Sciatic nerve (tissue), 2 donors: ENCODE measurements at regions not wholly inside any gene's neighbourhood (a gene's known extent, or its start where the extent isn't known, plus 50 kb on each side); places are given as distances from the start of the nearest gene placed in this dataset.
"Not testable (repeated sequence)": the region's sequence is repeated elsewhere in the genome, so short reads cannot be mapped to it uniquely, and the experiment has no call there.

Experiments
- ATAC-seq: fragments of 200-7000 bp; cut with Tn5 transposase; one replicate; pipeline ENCODE4 v1.9.1; 2020; ENCODE audit warnings: mild to moderate bottlenecking, moderate library complexity
- DNase-seq: peaks from one replicate; pipeline ENCODE4 v3.0.0-alpha.2; 2020; ENCODE audit warnings: low spot score
- intact Hi-C: fragments of 100-400 bp; cut with DNase I; formaldehyde crosslinking; loops from one replicate; pipeline ENCODE4 v1.14.2; 2022
- donor health status: DM: no; HTN: no; CAD: no.
- donor health status: DM: no; HTN: no; CAD: no.

GRCh38 chr12:68530299-68530698, 80.4 kb upstream of the RAP1B start:
- intact Hi-C loops: no loop called here
- ATAC-seq (no peak), DNase-seq (no peak)

GRCh38 chr12:68530965-68531364, 79.7 kb upstream of the RAP1B start:
- DNase-seq: peak; percentile 65

GRCh38 chr12:68532204-68532886, 78.4 kb upstream of the RAP1B start:
- intact Hi-C loops: no loop called here
- ATAC-seq (peak; percentile 86), DNase-seq (no peak)

More at GRCh38 chr12:68530965-68531364, 79.7 kb upstream of the RAP1B start:
- ATAC-seq: peak; percentile 92
- intact Hi-C loops: no loop called here

- no peak for DNase-seq
- ATAC-seq: no peak
- intact Hi-C loops: no loop called here
Observed at GRCh38 chr12:68532887-68533248, 77.8 kb upstream of the RAP1B start.

DNA sequence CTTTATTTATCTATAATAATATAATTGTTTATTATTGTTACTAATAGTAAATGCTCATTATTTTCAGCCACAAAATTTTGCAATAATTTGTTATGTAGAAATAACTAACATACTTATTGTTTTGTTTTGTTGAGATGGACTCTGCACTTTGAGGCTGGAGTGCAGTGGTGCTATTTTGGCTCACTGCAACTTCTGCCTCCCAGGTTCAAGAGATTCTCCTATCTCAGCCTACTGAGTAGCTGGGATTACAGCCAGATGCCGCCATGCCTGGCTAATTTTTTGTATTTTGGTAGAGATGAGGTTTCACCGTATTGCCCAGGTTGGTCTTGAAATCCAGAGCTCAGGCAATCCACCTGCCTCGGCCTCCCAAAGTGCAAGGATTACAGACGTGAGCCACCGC, 76.6 kb upstream of the RAP1B start:
- ATAC-seq (no peak), DNase-seq (no peak)
- intact Hi-C loops: no loop called here

DNA sequence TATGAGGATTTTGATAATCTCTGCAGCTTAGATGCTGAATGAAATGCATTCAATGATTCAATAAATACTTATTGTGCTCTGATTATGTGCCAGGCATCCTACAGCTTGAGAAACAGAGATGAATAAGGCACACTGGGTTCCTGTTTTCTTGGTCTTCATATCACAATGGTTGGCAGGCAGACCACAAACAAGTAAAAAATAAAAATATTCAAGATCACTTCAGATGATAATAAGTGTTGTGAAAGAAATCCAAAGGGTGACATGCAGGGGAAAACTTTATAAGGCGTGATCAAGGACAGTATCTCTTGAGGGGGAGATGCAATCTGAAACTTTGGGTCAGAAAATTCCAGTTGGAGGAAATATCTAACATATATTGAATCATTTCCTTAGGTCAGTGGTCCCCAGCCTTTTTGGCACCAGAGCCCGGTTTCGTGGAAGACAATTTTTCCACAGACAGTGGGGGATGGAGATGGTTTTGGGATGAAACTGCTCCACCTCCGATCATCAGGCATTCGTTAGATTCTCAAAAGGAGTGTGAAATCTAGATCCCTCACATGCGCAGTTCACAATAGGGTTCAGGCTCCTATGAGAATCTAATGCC, 73.7 kb upstream of the RAP1B start:
- ATAC-seq (no peak), DNase-seq (no peak)
- intact Hi-C loops: no loop called here

DNA sequence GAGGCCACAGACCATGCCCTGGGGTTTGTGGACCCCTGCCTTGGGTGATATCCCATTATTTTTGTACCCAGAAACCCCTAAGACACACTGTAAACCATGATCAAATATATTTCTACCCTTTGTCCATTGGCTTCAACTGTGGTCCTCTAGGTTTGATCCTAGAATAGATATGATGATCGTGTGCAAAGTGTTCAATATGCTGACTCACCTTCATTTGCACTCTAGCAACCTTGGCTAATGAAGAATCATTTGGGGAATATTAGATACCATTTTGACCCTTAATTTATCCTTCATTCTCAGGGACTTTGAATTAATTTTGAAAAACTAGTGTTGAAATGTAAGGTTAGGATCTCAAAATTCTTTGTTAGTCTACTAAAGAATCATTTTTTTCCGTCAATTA, 73.1 kb upstream of the RAP1B start:
- no peak for ATAC-seq
- intact Hi-C loops: no loop called here
- DNase-seq: no peak

GRCh38 chr12:68538726-68539614, 71.7 kb upstream of the RAP1B start:
- ATAC-seq (peak; percentile 98), DNase-seq (peak; percentile 80)
- intact Hi-C loops: no loop called here

DNA sequence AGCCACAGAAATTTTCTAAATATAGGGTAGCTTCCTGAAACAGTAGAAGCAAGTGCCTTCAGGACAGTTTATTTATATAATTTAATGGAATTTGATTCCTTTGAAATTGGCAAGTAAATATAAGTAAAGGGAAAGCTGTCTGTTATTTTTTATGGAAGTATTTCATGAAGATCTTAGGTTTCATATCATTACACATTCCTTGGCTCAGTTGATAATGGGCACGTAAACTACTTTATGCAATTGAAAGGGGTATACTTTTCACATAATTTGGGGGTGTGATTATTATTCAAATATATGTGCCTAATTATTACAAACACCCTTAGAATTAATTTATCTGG, 71.1 kb upstream of the RAP1B start:
- ATAC-seq: no peak
- intact Hi-C loops: no loop called here

DNA sequence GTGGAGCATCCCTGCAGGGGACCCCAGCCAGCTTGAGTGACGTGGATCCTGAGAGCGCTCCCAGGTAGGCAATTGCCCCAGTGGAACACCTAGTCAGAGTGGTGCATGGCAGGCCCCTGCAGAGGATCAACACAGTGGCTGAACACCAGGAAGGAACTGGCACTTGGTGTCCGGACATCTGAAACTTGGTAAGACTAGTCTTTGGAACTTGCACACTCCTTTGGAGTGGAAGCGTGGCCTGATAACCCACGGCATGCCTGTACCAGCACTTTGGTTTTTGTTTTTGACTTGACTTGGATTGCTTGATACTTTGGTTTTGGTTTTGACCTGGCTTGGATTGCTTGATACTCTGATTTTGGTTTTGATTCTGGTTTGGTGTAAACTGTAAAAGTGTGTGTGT, 69.9 kb upstream of the RAP1B start:
- intact Hi-C loops, ATAC-seq, DNase-seq: not testable (repeated sequence)

More for the DNA sequence above, 71.1 kb upstream of the RAP1B start:
- no peak for DNase-seq

DNA sequence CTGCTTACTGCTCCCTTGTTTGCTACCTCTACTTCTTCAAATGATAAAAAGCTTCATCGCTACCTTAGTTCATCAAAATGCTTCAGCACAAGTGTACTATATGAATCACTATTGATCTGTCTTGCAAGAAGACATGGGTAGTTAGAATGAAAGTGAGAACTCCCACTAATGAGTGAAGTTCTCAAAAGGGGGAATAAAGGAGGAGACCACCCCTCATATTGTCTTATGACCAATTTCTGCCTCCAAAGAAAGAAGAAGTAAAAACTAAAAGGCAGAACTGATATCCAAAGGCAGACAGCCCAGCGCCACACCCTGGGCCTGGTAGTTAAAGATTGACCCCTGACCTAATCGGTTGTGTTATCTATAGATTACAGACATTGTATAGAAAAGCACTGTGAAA, 63.4 kb upstream of the RAP1B start:
- intact Hi-C loops: not testable (repeated sequence)

DNA sequence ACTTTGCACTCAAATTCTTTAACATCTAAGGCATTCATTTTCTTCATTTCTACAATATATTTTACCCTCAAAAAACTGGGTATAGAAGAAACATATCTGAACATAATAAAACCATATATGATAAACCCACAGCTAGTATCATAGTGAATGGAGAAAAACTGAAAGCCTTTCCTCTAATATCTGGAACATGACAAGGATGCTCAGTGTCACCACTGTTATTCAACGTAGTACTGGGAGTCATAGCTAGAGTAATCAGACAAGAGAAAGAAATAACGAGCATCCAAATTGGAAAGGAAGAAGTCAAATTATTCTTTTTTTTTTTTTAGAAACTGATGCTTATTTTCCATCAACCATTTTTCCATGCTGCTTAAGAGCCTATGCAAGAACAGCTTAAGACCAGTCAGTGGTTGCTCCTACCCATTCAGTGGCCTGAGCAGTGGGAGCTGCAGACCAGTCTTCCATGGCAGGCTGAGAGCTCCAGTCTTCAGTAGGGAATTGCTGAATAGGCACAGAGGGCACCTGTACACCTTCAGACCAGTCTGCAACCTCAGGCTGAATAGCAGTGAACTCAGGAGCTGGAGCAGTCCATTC, 58.0 kb upstream of the RAP1B start:
- intact Hi-C loops, ATAC-seq, DNase-seq: not testable (repeated sequence)

More for the DNA sequence above, 63.4 kb upstream of the RAP1B start:
- not testable (repeated sequence) for ATAC-seq, DNase-seq

- DNase-seq (no peak), ATAC-seq (no peak)
- intact Hi-C loops: no loop called here
Observed at GRCh38 chr12:68557011-68557730, 53.5 kb upstream of the RAP1B start.

DNA sequence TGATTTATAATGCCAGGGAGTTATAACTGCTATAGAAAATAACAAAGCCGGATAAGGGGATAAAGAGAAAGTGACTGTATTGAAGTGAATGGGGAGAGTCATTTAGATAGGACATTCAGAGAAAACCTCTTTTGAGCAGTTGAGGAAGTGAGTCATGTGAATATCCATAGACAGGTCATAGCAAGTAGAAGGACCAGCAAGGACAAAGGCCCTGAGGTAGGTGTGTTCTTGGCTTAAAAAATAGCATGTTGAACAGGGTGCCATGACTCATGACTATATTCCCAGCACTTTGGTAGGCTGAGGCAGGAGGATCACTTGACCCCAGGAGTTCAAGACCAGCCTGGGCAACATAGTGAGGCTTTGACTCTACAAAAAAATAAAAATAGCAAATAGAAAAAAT, 51.5 kb upstream of the RAP1B start:
- intact Hi-C loops: no loop called here
- ATAC-seq (no peak), DNase-seq (no peak)

DNA sequence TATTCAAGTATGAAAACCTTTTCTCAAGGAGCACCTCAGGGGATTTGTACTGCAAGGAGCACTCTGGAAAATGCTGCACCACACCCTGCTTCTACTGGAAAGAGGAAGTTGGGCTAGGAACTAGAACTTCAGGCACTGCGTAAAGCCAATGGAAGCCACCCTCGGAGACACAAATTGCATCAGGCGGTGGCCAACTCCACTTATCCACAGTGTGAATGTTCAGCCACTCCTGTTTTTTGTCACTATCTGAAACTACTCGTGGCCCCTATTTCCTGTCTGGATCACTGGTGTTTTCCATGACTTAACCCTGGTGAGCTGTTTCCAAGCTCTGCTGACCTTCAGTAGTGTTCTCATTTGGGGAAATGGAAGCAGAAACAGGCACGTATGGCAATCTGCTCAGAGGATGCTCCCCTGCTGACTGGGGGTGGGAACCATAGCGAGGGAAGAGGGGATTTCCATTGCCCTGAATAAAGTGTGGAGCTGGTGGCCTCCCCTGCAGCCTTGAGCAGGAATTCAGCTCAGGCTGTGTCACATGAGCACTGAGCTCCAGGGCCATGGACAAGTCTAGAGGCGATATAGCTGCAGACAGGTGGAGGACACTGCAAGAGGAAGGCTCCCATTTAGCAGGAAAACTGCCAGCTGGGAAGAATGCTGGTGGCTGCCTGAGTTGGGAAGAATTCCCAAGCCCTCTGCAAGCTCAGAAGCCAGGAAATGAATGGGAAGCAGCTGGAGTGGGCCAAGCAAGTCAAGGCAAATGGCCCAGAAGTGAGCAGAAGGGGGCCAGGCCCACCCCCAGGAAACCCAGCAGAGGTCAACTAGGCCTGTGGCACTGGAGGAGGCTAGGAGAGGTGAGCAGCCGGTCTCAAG, 50.5 kb upstream of the RAP1B start:
- ATAC-seq (peak; percentile 61), DNase-seq (no peak)
- intact Hi-C loops: no loop called here

GRCh38 chr12:68560851-68561422, 49.8 kb upstream of the RAP1B start:
- intact Hi-C loops: no loop called here
- DNase-seq (no peak), ATAC-seq (no peak)
